Panc1 (cell line): ENCODE measurements at regions not wholly inside any gene's neighbourhood (a gene's known extent, or its start where the extent isn't known, plus 50 kb on each side); places are given as distances from the start of the nearest gene placed in this dataset.

Source experiments
- ATAC-seq: fragments of 200-7000 bp; cut with Tn5 transposase; 2 replicates; pipeline ENCODE4 v1.9.1; 2020; ENCODE audit warnings: mild to moderate bottlenecking, moderate library complexity
- BruUV-seq: library from RNA; stranded (reverse); fragments of 400-500 nt; replicated peaks from 2 replicates; lab custom pipeline; 2021; lab: Mats Ljungman, UMichigan
- CTCF ChIA-PET: fragments of 300-600 bp; sonication (Branson Sonifier 250); formaldehyde crosslinking; loops from one replicate; lab custom pipeline; 2022; ENCODE audit warnings: antibody characterized with exemption; lab: Charles Lee
- POLR2A ChIA-PET: fragments of 300-600 bp; sonication (Branson Sonifier 250); formaldehyde crosslinking; loops from one replicate; lab custom pipeline; 2022; ENCODE audit warnings: antibody characterized with exemption; lab: Charles Lee
- DNase-seq: peaks from one replicate; pipeline ENCODE4 v3.0.0-alpha.2; 2010; ENCODE audit warnings: low read depth, low spot score
- H3K27ac ChIP-seq: 2 replicates; pipeline ENCODE4 v1.5.1; 2011; ENCODE audit warnings: mild to moderate bottlenecking, low read length, inconsistent platforms
- H3K27me3 ChIP-seq: fragments of 200-500 bp; sonication (Bioruptor generic); 2 replicates; pipeline ENCODE4 v1.6.0; 2014; ENCODE audit warnings: low read length, inconsistent platforms; ENCODE audit not compliant: control insufficient read depth, insufficient read depth
- H3K36me3 ChIP-seq: fragments of 200-500 bp; sonication (Bioruptor generic); 2 replicates; pipeline ENCODE4 v1.5.1; 2014; ENCODE audit warnings: inconsistent platforms, mild to moderate bottlenecking, low read length, moderate library complexity; ENCODE audit not compliant: control insufficient read depth, insufficient read depth
- H3K4me1 ChIP-seq: 2 replicates; pipeline ENCODE4 v1.5.1; 2011; ENCODE audit warnings: inconsistent platforms, mild to moderate bottlenecking, low read length, moderate library complexity; ENCODE audit not compliant: control insufficient read depth, insufficient read depth
- H3K4me3 ChIP-seq, 2 experiments: 2 replicates each; pipeline ENCODE4 v1.5.1; 2011 to 2012; ENCODE audit warnings: low read depth in 2 of 2, low read length in 2 of 2, mild to moderate bottlenecking in 2 of 2, inconsistent platforms in 1 of 2, moderate library complexity in 1 of 2
- H3K9me3 ChIP-seq: fragments of 200-500 bp; sonication (Bioruptor generic); 2 replicates; pipeline ENCODE4 v1.5.1; 2014; ENCODE audit warnings: low read depth, mild to moderate bottlenecking, inconsistent platforms, low read length, moderate library complexity; ENCODE audit not compliant: control insufficient read depth, insufficient read depth
- POLR2AphosphoS5 ChIP-seq: IDR thresholded peaks from 2 replicates; pipeline ENCODE4 v1.6.1; 2012; ENCODE audit warnings: mild to moderate bottlenecking, low read depth, low read length, moderate library complexity
- SIN3A ChIP-seq: IDR thresholded peaks from 2 replicates; pipeline ENCODE4 v1.6.1; 2012; ENCODE audit warnings: low read depth, mild to moderate bottlenecking, low read length, moderate library complexity, borderline replicate concordance; ENCODE audit not compliant: insufficient read depth
- TCF7L2 ChIP-seq: IDR thresholded peaks from 2 replicates; pipeline ENCODE4 v1.6.1; 2011; ENCODE audit warnings: mild to moderate bottlenecking, low read depth, low read length, inconsistent platforms
- in situ Hi-C: cut with HindIII; loops from 2 replicates; pipeline ENCODE4 v1.10.0; 2016; ENCODE audit warnings: low sequenced_read_pairs, low pct_unique_long_range_greater_than_20kb
- intact Hi-C: fragments of 100-400 bp; cut with micrococcal nuclease; formaldehyde crosslinking; loops from one replicate; pipeline ENCODE4 v1.10.0; 2022; ENCODE audit not compliant: unreplicated experiment
- TF ChIP-seq, protein P1 (sequence below): fragments of 450-650 bp; IDR thresholded peaks from 2 replicates; pipeline ENCODE4 v1.5.1; 2017; ENCODE audit warnings: mild to moderate bottlenecking
- TF ChIP-seq, protein P2 (sequence below), 2 experiments: IDR thresholded peaks; 2 replicates each; pipeline ENCODE4 v1.6.1; 2011 to 2012; ENCODE audit warnings: low read depth in 2 of 2, control low read depth in 1 of 2, low read length in 1 of 2, mild to moderate bottlenecking in 1 of 2, moderate library complexity in 1 of 2; ENCODE audit not compliant: insufficient read depth in 1 of 2

DNA sequence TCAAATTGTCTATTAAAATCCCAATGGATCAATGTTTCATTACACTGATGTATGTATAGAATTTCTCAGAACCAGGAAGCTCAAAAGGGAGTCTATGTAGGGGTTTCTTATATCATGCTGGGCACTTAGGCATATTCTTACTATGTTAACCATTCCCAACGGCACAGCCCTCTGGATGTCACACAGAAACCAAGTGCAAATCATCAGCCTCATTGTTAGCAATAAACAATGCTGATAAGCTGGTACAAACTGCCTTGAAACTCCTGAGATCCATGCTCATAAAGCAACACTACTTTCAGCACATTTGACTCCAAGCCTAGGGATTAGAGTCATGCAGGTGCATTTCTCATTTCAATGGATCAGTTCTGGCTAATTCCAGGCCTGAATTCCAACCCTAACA is 730.2 kb upstream of the SLC39A10 start:
- H3K4me3 ChIP-seq = no peak overlapping the region
- ATAC-seq = no peak
- DNase-seq = no peak
- intact Hi-C loops (no loop called here), in situ Hi-C loops (no loop called here)
- ChIA-PET CTCF (no interaction called here), POLR2A (no interaction called here)
- no peak overlapping the region for H3K27ac ChIP-seq
- no peaks in the 10 kb centered on the region for H3K27me3 ChIP-seq
- no peaks in the 10 kb centered on the region for H3K9me3 ChIP-seq
- TF ChIP-seq, protein P1, sequence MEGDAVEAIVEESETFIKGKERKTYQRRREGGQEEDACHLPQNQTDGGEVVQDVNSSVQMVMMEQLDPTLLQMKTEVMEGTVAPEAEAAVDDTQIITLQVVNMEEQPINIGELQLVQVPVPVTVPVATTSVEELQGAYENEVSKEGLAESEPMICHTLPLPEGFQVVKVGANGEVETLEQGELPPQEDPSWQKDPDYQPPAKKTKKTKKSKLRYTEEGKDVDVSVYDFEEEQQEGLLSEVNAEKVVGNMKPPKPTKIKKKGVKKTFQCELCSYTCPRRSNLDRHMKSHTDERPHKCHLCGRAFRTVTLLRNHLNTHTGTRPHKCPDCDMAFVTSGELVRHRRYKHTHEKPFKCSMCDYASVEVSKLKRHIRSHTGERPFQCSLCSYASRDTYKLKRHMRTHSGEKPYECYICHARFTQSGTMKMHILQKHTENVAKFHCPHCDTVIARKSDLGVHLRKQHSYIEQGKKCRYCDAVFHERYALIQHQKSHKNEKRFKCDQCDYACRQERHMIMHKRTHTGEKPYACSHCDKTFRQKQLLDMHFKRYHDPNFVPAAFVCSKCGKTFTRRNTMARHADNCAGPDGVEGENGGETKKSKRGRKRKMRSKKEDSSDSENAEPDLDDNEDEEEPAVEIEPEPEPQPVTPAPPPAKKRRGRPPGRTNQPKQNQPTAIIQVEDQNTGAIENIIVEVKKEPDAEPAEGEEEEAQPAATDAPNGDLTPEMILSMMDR = no peak
- no peak for TF ChIP-seq POLR2AphosphoS5
- no peak for TF ChIP-seq SIN3A
- no peak for TF ChIP-seq TCF7L2
- TF ChIP-seq, protein P2, sequence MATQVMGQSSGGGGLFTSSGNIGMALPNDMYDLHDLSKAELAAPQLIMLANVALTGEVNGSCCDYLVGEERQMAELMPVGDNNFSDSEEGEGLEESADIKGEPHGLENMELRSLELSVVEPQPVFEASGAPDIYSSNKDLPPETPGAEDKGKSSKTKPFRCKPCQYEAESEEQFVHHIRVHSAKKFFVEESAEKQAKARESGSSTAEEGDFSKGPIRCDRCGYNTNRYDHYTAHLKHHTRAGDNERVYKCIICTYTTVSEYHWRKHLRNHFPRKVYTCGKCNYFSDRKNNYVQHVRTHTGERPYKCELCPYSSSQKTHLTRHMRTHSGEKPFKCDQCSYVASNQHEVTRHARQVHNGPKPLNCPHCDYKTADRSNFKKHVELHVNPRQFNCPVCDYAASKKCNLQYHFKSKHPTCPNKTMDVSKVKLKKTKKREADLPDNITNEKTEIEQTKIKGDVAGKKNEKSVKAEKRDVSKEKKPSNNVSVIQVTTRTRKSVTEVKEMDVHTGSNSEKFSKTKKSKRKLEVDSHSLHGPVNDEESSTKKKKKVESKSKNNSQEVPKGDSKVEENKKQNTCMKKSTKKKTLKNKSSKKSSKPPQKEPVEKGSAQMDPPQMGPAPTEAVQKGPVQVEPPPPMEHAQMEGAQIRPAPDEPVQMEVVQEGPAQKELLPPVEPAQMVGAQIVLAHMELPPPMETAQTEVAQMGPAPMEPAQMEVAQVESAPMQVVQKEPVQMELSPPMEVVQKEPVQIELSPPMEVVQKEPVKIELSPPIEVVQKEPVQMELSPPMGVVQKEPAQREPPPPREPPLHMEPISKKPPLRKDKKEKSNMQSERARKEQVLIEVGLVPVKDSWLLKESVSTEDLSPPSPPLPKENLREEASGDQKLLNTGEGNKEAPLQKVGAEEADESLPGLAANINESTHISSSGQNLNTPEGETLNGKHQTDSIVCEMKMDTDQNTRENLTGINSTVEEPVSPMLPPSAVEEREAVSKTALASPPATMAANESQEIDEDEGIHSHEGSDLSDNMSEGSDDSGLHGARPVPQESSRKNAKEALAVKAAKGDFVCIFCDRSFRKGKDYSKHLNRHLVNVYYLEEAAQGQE (IDR thresholded peaks at IDR 0.05; ENCODE audit: insufficient read depth in 1 of 2, low read depth in 2 of 2, low read length in 1 of 2) = no peak
- no peaks in the 10 kb centered on the region for H3K36me3 ChIP-seq
- no peaks in the 10 kb centered on the region for H3K4me1 ChIP-seq
- no TSS peak for BruUV-seq

DNA sequence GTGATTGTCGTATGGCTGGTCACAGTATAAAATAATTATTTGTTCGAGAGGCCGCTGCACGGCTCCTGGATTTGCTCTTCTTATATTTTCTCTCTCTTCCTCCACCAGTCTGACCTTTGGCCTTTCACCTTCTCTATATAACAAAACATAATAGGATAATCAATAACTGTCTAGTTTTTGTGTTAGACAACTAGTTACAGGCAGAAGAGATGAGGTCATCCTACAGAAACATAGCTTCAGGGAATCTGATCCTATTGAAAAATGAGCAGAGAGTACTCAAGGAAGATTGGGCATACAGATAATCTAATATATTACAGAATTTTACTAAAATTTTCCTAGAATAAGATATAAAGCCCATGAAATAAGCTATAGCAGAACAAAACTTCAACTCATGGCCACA is 731.3 kb upstream of the SLC39A10 start:
- no peaks in the 10 kb centered on the region for H3K4me1 ChIP-seq
- no peak for DNase-seq
- H3K27ac ChIP-seq = no peak overlapping the region
- ChIA-PET POLR2A (no interaction called here), CTCF (no interaction called here)
- no peak for ATAC-seq
- TF ChIP-seq, protein P1 = no peak
- TF ChIP-seq, protein P2 (IDR thresholded peaks at IDR 0.05; ENCODE audit: insufficient read depth in 1 of 2, low read depth in 2 of 2, low read length in 1 of 2) = no peak
- TF ChIP-seq SIN3A (no peak), TCF7L2 (no peak), POLR2AphosphoS5 (no peak)
- no peaks in the 10 kb centered on the region for H3K27me3 ChIP-seq
- no peaks in the 10 kb centered on the region for H3K36me3 ChIP-seq
- no peaks in the 10 kb centered on the region for H3K9me3 ChIP-seq
- no peak overlapping the region for H3K4me3 ChIP-seq
- in situ Hi-C loops (no loop called here), intact Hi-C loops (no loop called here)
- no TSS peak for BruUV-seq
